CD4-positive, CD25-positive, alpha-beta regulatory T cell (primary cell): ENCODE measurements at regions not wholly inside any gene's neighbourhood (a gene's known extent, or its start where the extent isn't known, plus 50 kb on each side); places are given as distances from the start of the nearest gene placed in this dataset.

Experiments
- ATAC-seq, 2 donors: fragments of 150-1000 bp; cut with Tn5 transposase; one replicate each; pipeline ENCODE4 v1.10.0; 2021; ENCODE audit warnings: low read depth in 2 of 2, moderate number of reproducible peaks in 2 of 2, moderate library complexity in 1 of 2
- DNase-seq, 3 donors: peaks; one replicate each; pipeline versions ENCODE4 v3.0.0 to v3.0.0-alpha.2; 2012 to 2022; ENCODE audit warnings: mixed read lengths in 1 of 3
- H3K27ac ChIP-seq: one replicate; pipeline ENCODE4 v1.7.0; 2013; ENCODE audit warnings: mild to moderate bottlenecking, low read length; ENCODE audit not compliant: insufficient read depth, poor library complexity, severe bottlenecking
- H3K27me3 ChIP-seq: one replicate; pipeline ENCODE4 v1.7.0; 2013; ENCODE audit warnings: low read length; ENCODE audit not compliant: control insufficient read depth, insufficient read depth
- H3K36me3 ChIP-seq: one replicate; pipeline ENCODE4 v1.7.0; 2013; ENCODE audit warnings: mild to moderate bottlenecking, low read length, moderate library complexity; ENCODE audit not compliant: control insufficient read depth, insufficient read depth
- H3K4me1 ChIP-seq: 2 replicates; pipeline ENCODE4 v1.7.0; 2013; ENCODE audit warnings: mild to moderate bottlenecking, low read length; ENCODE audit not compliant: insufficient read depth, control insufficient read depth, poor library complexity, severe bottlenecking
- H3K4me3 ChIP-seq: one replicate; pipeline ENCODE4 v1.7.0; 2013; ENCODE audit warnings: low read depth, mild to moderate bottlenecking, low read length, moderate library complexity
- H3K9me3 ChIP-seq, 2 experiments: 1 replicate in 1 of 2; 2 replicates in 1 of 2; pipeline ENCODE4 v1.7.0; 2013; ENCODE audit warnings: low read length in 2 of 2, mild to moderate bottlenecking in 1 of 2, moderate library complexity in 1 of 2; ENCODE audit not compliant: control insufficient read depth in 2 of 2
- H3K27ac Mint-ChIP-seq, 3 donors: one replicate each; pipeline ENCODE4 v1.8.0; 2020 to 2022; ENCODE audit warnings: mild to moderate bottlenecking in 3 of 3, mixed read lengths in 3 of 3, moderate library complexity in 2 of 3
- H3K27me3 Mint-ChIP-seq: one replicate; pipeline ENCODE4 v1.8.0; 2022; ENCODE audit warnings: mild to moderate bottlenecking, mixed read lengths
- H3K36me3 Mint-ChIP-seq: one replicate; pipeline ENCODE4 v1.8.0; 2020; ENCODE audit warnings: mixed read lengths
- H3K4me1 Mint-ChIP-seq, 4 donors: one replicate each; pipeline ENCODE4 v1.8.0; 2020 to 2022; ENCODE audit warnings: mixed read lengths in 4 of 4, mild to moderate bottlenecking in 1 of 4
- H3K4me3 Mint-ChIP-seq, 4 donors: one replicate each; pipeline ENCODE4 v1.8.0; 2020 to 2022; ENCODE audit warnings: mild to moderate bottlenecking in 4 of 4, mixed read lengths in 4 of 4, moderate library complexity in 3 of 4
- H3K9me3 Mint-ChIP-seq, 7 donors: one replicate each; pipeline ENCODE4 v1.8.0; 2020 to 2022; ENCODE audit warnings: mixed read lengths in 7 of 7, mild to moderate bottlenecking in 3 of 7, moderate library complexity in 2 of 7

- Histone ChIP-seq H3K27ac (no peak overlapping the region), H3K4me1 (no peaks in the 10 kb centered on the region), H3K27me3 (peaks cover 9% of the 10 kb centered on the region), H3K36me3 (no peaks in the 10 kb centered on the region), H3K4me3 (no peak overlapping the region), H3K9me3 (no peaks in the 10 kb centered on the region)
- Mint-ChIP-seq H3K9me3 (no peaks in the 10 kb centered on the region), H3K27ac (no peak overlapping the region), H3K27me3 (peaks cover 22% of the 10 kb centered on the region), H3K36me3 (no peaks in the 10 kb centered on the region), H3K4me3 (no peak overlapping the region), H3K4me1 (no peaks in the 10 kb centered on the region)
- no peak for DNase-seq
- no peak for ATAC-seq
Measured at GRCh38 chr1:147480565-147480935, 60.8 kb upstream of the BCL9 start.

GRCh38 chr1:147486876-147487656 is 54.2 kb upstream of the BCL9 start:
- Mint-ChIP-seq H3K27ac (no peak overlapping the region), H3K4me1 (no peaks in the 10 kb centered on the region), H3K36me3 (no peaks in the 10 kb centered on the region), H3K4me3 (no peak overlapping the region), H3K9me3 (no peaks in the 10 kb centered on the region), H3K27me3 (peaks cover 16% of the 10 kb centered on the region)
- DNase-seq (no peak), ATAC-seq (no peak)
- no peaks in the 10 kb centered on the region for H3K36me3 ChIP-seq
- no peak overlapping the region for H3K4me3 ChIP-seq
- no peaks in the 10 kb centered on the region for H3K4me1 ChIP-seq
- H3K9me3 ChIP-seq = no peaks in the 10 kb centered on the region
- H3K27ac ChIP-seq = no peak overlapping the region
- H3K27me3 ChIP-seq = peaks cover 12% of the 10 kb centered on the region

- Mint-ChIP-seq H3K4me1 (peaks cover 0 to 2% (median 0%) of the 10 kb centered on the region in 4 donors), H3K9me3 (no peaks in the 10 kb centered on the region), H3K36me3 (no peaks in the 10 kb centered on the region), H3K27ac (no peak overlapping the region), H3K27me3 (peaks cover 13% of the 10 kb centered on the region), H3K4me3 (no peak overlapping the region)
- Histone ChIP-seq H3K9me3 (no peaks in the 10 kb centered on the region), H3K4me1 (peaks cover 2% of the 10 kb centered on the region), H3K27me3 (peaks cover 9% of the 10 kb centered on the region), H3K27ac (no peak overlapping the region), H3K4me3 (no peak overlapping the region), H3K36me3 (no peaks in the 10 kb centered on the region)
- DNase-seq (no peak), ATAC-seq (no peak)
Measured at GRCh38 chr1:147491098-147491497, 50.2 kb upstream of the BCL9 start.
